Endodermal cell (in vitro differentiated cells): ENCODE measurements at regions not wholly inside any gene's neighbourhood (a gene's known extent, or its start where the extent isn't known, plus 50 kb on each side); places are given as distances from the start of the nearest gene placed in this dataset.

ENCODE experiments used
- DNase-seq: peaks from one replicate; pipeline ENCODE4 v3.0.0-alpha.2; 2017
- H3K27ac ChIP-seq: 2 replicates; pipeline ENCODE4 v1.5.1; 2013; ENCODE audit warnings: mild to moderate bottlenecking, low read depth, low read length, moderate library complexity
- H3K27me3 ChIP-seq: 2 replicates; pipeline ENCODE4 v1.6.1; 2013; ENCODE audit warnings: mild to moderate bottlenecking, low read length, moderate library complexity; ENCODE audit not compliant: insufficient read depth, control insufficient read depth, poor library complexity, severe bottlenecking
- H3K36me3 ChIP-seq: 2 replicates; pipeline ENCODE4 v1.7.0; 2013; ENCODE audit warnings: mild to moderate bottlenecking, low read length, moderate library complexity; ENCODE audit not compliant: control insufficient read depth, insufficient read depth
- H3K4me1 ChIP-seq: one replicate; pipeline ENCODE4 v1.7.0; 2013; ENCODE audit warnings: low read length; ENCODE audit not compliant: control insufficient read depth, insufficient read depth
- H3K4me3 ChIP-seq: 2 replicates; pipeline ENCODE4 v1.5.1; 2013; ENCODE audit warnings: mild to moderate bottlenecking, low read length, moderate library complexity
- H3K9ac ChIP-seq: 2 replicates; pipeline ENCODE4 v1.6.1; 2013; ENCODE audit warnings: mild to moderate bottlenecking, low read length, moderate library complexity; ENCODE audit not compliant: poor library complexity, severe bottlenecking; ENCODE audit errors: extremely low read depth
- H3K9me3 ChIP-seq: 2 replicates; pipeline ENCODE4 v1.6.1; 2013; ENCODE audit warnings: mild to moderate bottlenecking, low read length, moderate library complexity; ENCODE audit not compliant: control insufficient read depth
- H3K27ac Mint-ChIP-seq: 2 replicates; pipeline ENCODE4 v1.8.0; 2020; ENCODE audit warnings: mixed read lengths
- H3K27me3 Mint-ChIP-seq: 2 replicates; pipeline ENCODE4 v1.8.0; 2021; ENCODE audit warnings: mild to moderate bottlenecking, mixed read lengths; ENCODE audit not compliant: insufficient read depth
- H3K36me3 Mint-ChIP-seq: 2 replicates; pipeline ENCODE4 v1.8.0; 2020; ENCODE audit warnings: low read depth, mixed read lengths
- H3K4me1 Mint-ChIP-seq: 2 replicates; pipeline ENCODE4 v1.8.0; 2020; ENCODE audit warnings: mixed read lengths
- H3K4me3 Mint-ChIP-seq: 2 replicates; pipeline ENCODE4 v1.8.0; 2020; ENCODE audit warnings: mild to moderate bottlenecking, moderate library complexity, mixed read lengths
- H3K9me3 Mint-ChIP-seq: 2 replicates; pipeline ENCODE4 v1.8.0; 2020; ENCODE audit warnings: mild to moderate bottlenecking, mixed read lengths
- WGBS, 2 experiments: methylation state at CpG; one replicate each; pipeline versions ENCODE4 v1.1.5 to v1.1.7; 2013; ENCODE audit warnings: missing lambda C conversion rate in 2 of 2, mixed read lengths in 1 of 2; ENCODE audit not compliant: insufficient coverage in 1 of 2, insufficient read length in 1 of 2; 5-methylcytosine and 5-hydroxymethylcytosine counted together
- TF ChIP-seq, protein P1 (sequence below): fragments of 200-600 bp; sonication (generic); conservative IDR thresholded peaks from 2 replicates; pipeline ENCODE4 v1.5.0; 2021; ENCODE audit warnings: antibody characterized with exemption, mild to moderate bottlenecking

- Mint-ChIP-seq H3K9me3 (peaks cover 3% of the 10 kb centered on the region), H3K27ac (no peak overlapping the region), H3K27me3 (peaks cover 30% of the 10 kb centered on the region), H3K4me3 (no peak overlapping the region), H3K4me1 (peaks cover 17% of the 10 kb centered on the region), H3K36me3 (no peaks in the 10 kb centered on the region)
- no peak for DNase-seq
- H3K36me3 ChIP-seq, result no peaks in the 10 kb centered on the region
- no peaks in the 10 kb centered on the region for H3K27me3 ChIP-seq
- no peak overlapping the region for H3K4me3 ChIP-seq
- H3K4me1 ChIP-seq, result peaks cover 11% of the 10 kb centered on the region
- WGBS, 2 experiments, result 86 to 98% methylated on average over 1 to 2 of the region's 2 CpGs
- H3K9me3 ChIP-seq, result no peaks in the 10 kb centered on the region
- H3K9ac ChIP-seq, result no peak overlapping the region
- TF ChIP-seq, protein P1, sequence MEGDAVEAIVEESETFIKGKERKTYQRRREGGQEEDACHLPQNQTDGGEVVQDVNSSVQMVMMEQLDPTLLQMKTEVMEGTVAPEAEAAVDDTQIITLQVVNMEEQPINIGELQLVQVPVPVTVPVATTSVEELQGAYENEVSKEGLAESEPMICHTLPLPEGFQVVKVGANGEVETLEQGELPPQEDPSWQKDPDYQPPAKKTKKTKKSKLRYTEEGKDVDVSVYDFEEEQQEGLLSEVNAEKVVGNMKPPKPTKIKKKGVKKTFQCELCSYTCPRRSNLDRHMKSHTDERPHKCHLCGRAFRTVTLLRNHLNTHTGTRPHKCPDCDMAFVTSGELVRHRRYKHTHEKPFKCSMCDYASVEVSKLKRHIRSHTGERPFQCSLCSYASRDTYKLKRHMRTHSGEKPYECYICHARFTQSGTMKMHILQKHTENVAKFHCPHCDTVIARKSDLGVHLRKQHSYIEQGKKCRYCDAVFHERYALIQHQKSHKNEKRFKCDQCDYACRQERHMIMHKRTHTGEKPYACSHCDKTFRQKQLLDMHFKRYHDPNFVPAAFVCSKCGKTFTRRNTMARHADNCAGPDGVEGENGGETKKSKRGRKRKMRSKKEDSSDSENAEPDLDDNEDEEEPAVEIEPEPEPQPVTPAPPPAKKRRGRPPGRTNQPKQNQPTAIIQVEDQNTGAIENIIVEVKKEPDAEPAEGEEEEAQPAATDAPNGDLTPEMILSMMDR, result no peak
- no peak overlapping the region for H3K27ac ChIP-seq
These were observed 262.8 kb upstream of the NR2F2 start for GRCh38 chr15:96067677-96068076.

- Histone ChIP-seq H3K4me1 (peaks cover 11% of the 10 kb centered on the region), H3K27me3 (no peaks in the 10 kb centered on the region), H3K4me3 (no peak overlapping the region), H3K9ac (no peak overlapping the region), H3K27ac (no peak overlapping the region), H3K36me3 (no peaks in the 10 kb centered on the region), H3K9me3 (no peaks in the 10 kb centered on the region)
- no peak for DNase-seq
- Mint-ChIP-seq H3K27me3 (peaks cover 31% of the 10 kb centered on the region), H3K4me3 (no peak overlapping the region), H3K9me3 (peaks cover 3% of the 10 kb centered on the region), H3K4me1 (peaks cover 17% of the 10 kb centered on the region), H3K27ac (no peak overlapping the region), H3K36me3 (no peaks in the 10 kb centered on the region)
- TF ChIP-seq, protein P1, result no peak
- WGBS, 2 experiments, result 83 to 85% methylated on average over 1 to 3 of the region's 3 CpGs
These were observed 261.6 kb upstream of the NR2F2 start for GRCh38 chr15:96068897-96069296.

DNA sequence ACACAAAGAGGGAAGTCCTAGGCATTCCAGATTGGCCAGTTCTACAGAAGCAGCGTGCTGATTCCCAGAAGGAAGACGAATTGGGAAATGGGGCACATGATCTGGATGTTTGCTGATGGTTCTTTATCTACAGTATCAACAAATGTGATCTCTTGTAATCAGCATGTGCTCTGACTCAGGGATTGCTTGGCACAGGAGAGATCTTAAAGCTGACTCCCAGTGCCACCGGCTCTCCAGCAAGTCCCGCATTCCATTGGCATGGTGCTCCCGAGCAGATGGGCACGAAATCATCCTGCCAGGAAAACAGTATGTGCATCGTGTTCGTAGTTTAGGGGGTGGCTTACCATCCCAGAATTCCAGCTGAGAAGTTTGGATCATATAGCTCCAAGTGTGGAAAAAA lies 259.9 kb upstream of the NR2F2 start:
- H3K27me3 Mint-ChIP-seq, result peaks cover 25% of the 10 kb centered on the region
- Histone ChIP-seq H3K9ac (no peak overlapping the region), H3K27me3 (peaks cover 4% of the 10 kb centered on the region), H3K4me1 (peaks cover 6% of the 10 kb centered on the region), H3K9me3 (no peaks in the 10 kb centered on the region), H3K4me3 (no peak overlapping the region), H3K36me3 (no peaks in the 10 kb centered on the region), H3K27ac (no peak overlapping the region)
- H3K27ac Mint-ChIP-seq, result no peak overlapping the region
- peaks cover 17% of the 10 kb centered on the region for H3K4me1 Mint-ChIP-seq
- H3K4me3 Mint-ChIP-seq, result no peak overlapping the region
- H3K36me3 Mint-ChIP-seq, result no peaks in the 10 kb centered on the region
- DNase-seq, result no peak
- WGBS, 2 experiments, result 88 to 90% methylated on average over 7 to 8 of the region's 8 CpGs
- TF ChIP-seq, protein P1, result no peak
- no peaks in the 10 kb centered on the region for H3K9me3 Mint-ChIP-seq
